Liver (tissue), 8 donors: ENCODE measurements at regions not wholly inside any gene's neighbourhood (a gene's known extent, or its start where the extent isn't known, plus 50 kb on each side); places are given as distances from the start of the nearest gene placed in this dataset.

Source experiments
- DNase-seq: peaks from one replicate; pipeline ENCODE4 v3.0.0-alpha.2; 2017; ENCODE audit warnings: low spot score
- H3K27ac ChIP-seq, 2 donors: one replicate each; pipeline ENCODE4 v1.7.0; 2013; ENCODE audit warnings: inconsistent platforms in 2 of 2, low read length in 2 of 2, control low read depth in 1 of 2, low read depth in 1 of 2, mild to moderate bottlenecking in 1 of 2
- H3K27me3 ChIP-seq, 4 donors: one replicate each; pipeline versions ENCODE4 v1.6.1 to v1.7.0; 2013; ENCODE audit warnings: low read length in 3 of 4, inconsistent platforms in 1 of 4, mild to moderate bottlenecking in 1 of 4, moderate library complexity in 1 of 4; ENCODE audit not compliant: control insufficient read depth in 4 of 4, insufficient read depth in 4 of 4
- H3K36me3 ChIP-seq, 4 donors: one replicate each; pipeline versions ENCODE4 v1.6.1 to v1.7.0; 2013; ENCODE audit warnings: low read length in 3 of 4, mild to moderate bottlenecking in 3 of 4, low read depth in 1 of 4, moderate library complexity in 1 of 4; ENCODE audit not compliant: control insufficient read depth in 4 of 4, insufficient read depth in 3 of 4
- H3K4me1 ChIP-seq, 4 donors: one replicate each; pipeline versions ENCODE4 v1.6.1 to v1.7.0; 2013; ENCODE audit warnings: low read length in 3 of 4, mild to moderate bottlenecking in 3 of 4, moderate library complexity in 1 of 4; ENCODE audit not compliant: control insufficient read depth in 4 of 4, insufficient read depth in 4 of 4
- H3K4me3 ChIP-seq, 3 donors: one replicate each; pipeline versions ENCODE4 v1.6.1 to v1.7.0; 2013; ENCODE audit warnings: low read length in 3 of 3, control low read depth in 1 of 3, low read depth in 1 of 3, mild to moderate bottlenecking in 1 of 3
- H3K9ac ChIP-seq, 2 donors: one replicate each; pipeline ENCODE4 v1.7.0; 2013; ENCODE audit warnings: low read length in 2 of 2, mild to moderate bottlenecking in 2 of 2, moderate library complexity in 2 of 2, control low read depth in 1 of 2, low read depth in 1 of 2
- H3K9me3 ChIP-seq, 4 donors: one replicate each; pipeline versions ENCODE4 v1.6.1 to v1.7.0; 2013; ENCODE audit warnings: low read length in 3 of 4; ENCODE audit not compliant: control insufficient read depth in 4 of 4
- CTCF ChIP-seq: fragments of 150-350 bp; IDR thresholded peaks from 2 replicates; pipeline ENCODE4 v1.5.1; 2017; ENCODE audit warnings: improper control_type of control experiment, low read depth, low read length; ENCODE audit not compliant: missing input control
- EGR1 ChIP-seq, 2 donors: IDR thresholded peaks; 2 replicates each; pipeline ENCODE4 v1.6.1; 2016 to 2018; ENCODE audit warnings: antibody characterized with exemption in 2 of 2, low read depth in 2 of 2
- FOXA1 ChIP-seq: IDR thresholded peaks from 2 replicates; pipeline ENCODE4 v1.6.1; 2016; ENCODE audit warnings: antibody characterized with exemption
- FOXA2 ChIP-seq: IDR thresholded peaks from 2 replicates; pipeline ENCODE4 v1.6.1; 2016; ENCODE audit warnings: antibody characterized with exemption
- GABPA ChIP-seq, 2 donors: IDR thresholded peaks in 1 of 2; conservative IDR thresholded peaks in 1 of 2; 2 replicates each; pipeline ENCODE4 v1.6.1; 2016; ENCODE audit warnings: antibody characterized with exemption in 2 of 2, mild to moderate bottlenecking in 1 of 2, moderate library complexity in 1 of 2
- HNF4A ChIP-seq, 2 donors: conservative IDR thresholded peaks; 2 replicates each; pipeline ENCODE4 v1.6.1; 2016; ENCODE audit warnings: antibody characterized with exemption in 2 of 2, mild to moderate bottlenecking in 2 of 2
- HNF4G ChIP-seq: IDR thresholded peaks from 2 replicates; pipeline ENCODE4 v1.6.1; 2016; ENCODE audit warnings: antibody characterized with exemption
- JUND ChIP-seq, 2 donors: IDR thresholded peaks; 2 replicates each; pipeline ENCODE4 v1.6.1; 2016; ENCODE audit warnings: antibody characterized with exemption in 2 of 2
- MAX ChIP-seq: IDR thresholded peaks from 2 replicates; pipeline ENCODE4 v1.6.1; 2016; ENCODE audit warnings: antibody characterized with exemption
- NR2F2 ChIP-seq: IDR thresholded peaks from 2 replicates; pipeline ENCODE4 v1.6.1; 2016; ENCODE audit warnings: antibody characterized with exemption
- RAD21 ChIP-seq, 2 donors: IDR thresholded peaks; 2 replicates each; pipeline ENCODE4 v1.6.1; 2016; ENCODE audit warnings: antibody characterized with exemption in 2 of 2, mild to moderate bottlenecking in 2 of 2
- RXRA ChIP-seq, 2 donors: IDR thresholded peaks; 2 replicates each; pipeline ENCODE4 v1.6.1; 2017 to 2018; ENCODE audit warnings: antibody characterized with exemption in 2 of 2, mild to moderate bottlenecking in 1 of 2
- SP1 ChIP-seq: IDR thresholded peaks from 2 replicates; pipeline ENCODE4 v1.6.1; 2018; ENCODE audit warnings: antibody characterized with exemption, mild to moderate bottlenecking
- TAF1 ChIP-seq: conservative IDR thresholded peaks from 2 replicates; pipeline ENCODE4 v1.6.1; 2016; ENCODE audit warnings: antibody characterized with exemption, mild to moderate bottlenecking
- YY1 ChIP-seq: IDR thresholded peaks from 2 replicates; pipeline ENCODE4 v1.6.1; 2016; ENCODE audit warnings: antibody characterized with exemption, mild to moderate bottlenecking
- ZBTB33 ChIP-seq: IDR thresholded peaks from 2 replicates; pipeline ENCODE4 v1.6.1; 2016; ENCODE audit warnings: antibody characterized with exemption
- WGBS: extraction: QIAGEN DNeasy Blood & Tissue Kit; methylation state at CpG from one replicate; pipeline ENCODE4 v1.1.7; 2013; 5-methylcytosine and 5-hydroxymethylcytosine counted together
- TF ChIP-seq, protein P1 (sequence below): IDR thresholded peaks from 2 replicates; pipeline ENCODE4 v1.6.1; 2016; ENCODE audit warnings: antibody characterized with exemption
- TF ChIP-seq, protein P2 (sequence below): IDR thresholded peaks from 2 replicates; pipeline ENCODE4 v1.6.1; 2016; ENCODE audit warnings: antibody characterized with exemption, mild to moderate bottlenecking
- donor health status: healthy.
- donor health status: healthy.
- donor health status: healthy.
- donor health status: healthy.
- donor health status: healthy.

GRCh38 chr6:115618256-115618655 lies 442.4 kb downstream of the FRK start:
- Histone ChIP-seq H3K27me3 (no peaks in the 10 kb centered on the region), H3K4me3 (no peak overlapping the region), H3K36me3 (no peaks in the 10 kb centered on the region), H3K9me3 (no peaks in the 10 kb centered on the region), H3K4me1 (peaks cover 0 to 15% (median 3%) of the 10 kb centered on the region in 4 donors), H3K9ac (no peak overlapping the region), H3K27ac (no peak overlapping the region)
- 95% methylated on average over 2 of the region's 2 CpGs for WGBS
- no peak for TF ChIP-seq FOXA1
- TF ChIP-seq NR2F2: no peak
- TF ChIP-seq, protein P1, sequence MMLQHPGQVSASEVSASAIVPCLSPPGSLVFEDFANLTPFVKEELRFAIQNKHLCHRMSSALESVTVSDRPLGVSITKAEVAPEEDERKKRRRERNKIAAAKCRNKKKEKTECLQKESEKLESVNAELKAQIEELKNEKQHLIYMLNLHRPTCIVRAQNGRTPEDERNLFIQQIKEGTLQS: no peak
- TF ChIP-seq RAD21 (IDR thresholded peaks at IDR 0.05): no peak
- no peak for TF ChIP-seq CTCF
- TF ChIP-seq RXRA (IDR thresholded peaks at IDR 0.05): no peak
- TF ChIP-seq SP1: no peak
- no peak for TF ChIP-seq FOXA2
- no peak for TF ChIP-seq MAX
- TF ChIP-seq HNF4A (conservative IDR thresholded peaks at IDR 0.05): no peak
- TF ChIP-seq HNF4G: no peak
- no peak for TF ChIP-seq ZBTB33
- TF ChIP-seq JUND (IDR thresholded peaks at IDR 0.05): no peak
- no peak for TF ChIP-seq YY1
- no peak for TF ChIP-seq EGR1 (IDR thresholded peaks at IDR 0.05; ENCODE audit: low read depth in 2 of 2)
- TF ChIP-seq, protein P2, sequence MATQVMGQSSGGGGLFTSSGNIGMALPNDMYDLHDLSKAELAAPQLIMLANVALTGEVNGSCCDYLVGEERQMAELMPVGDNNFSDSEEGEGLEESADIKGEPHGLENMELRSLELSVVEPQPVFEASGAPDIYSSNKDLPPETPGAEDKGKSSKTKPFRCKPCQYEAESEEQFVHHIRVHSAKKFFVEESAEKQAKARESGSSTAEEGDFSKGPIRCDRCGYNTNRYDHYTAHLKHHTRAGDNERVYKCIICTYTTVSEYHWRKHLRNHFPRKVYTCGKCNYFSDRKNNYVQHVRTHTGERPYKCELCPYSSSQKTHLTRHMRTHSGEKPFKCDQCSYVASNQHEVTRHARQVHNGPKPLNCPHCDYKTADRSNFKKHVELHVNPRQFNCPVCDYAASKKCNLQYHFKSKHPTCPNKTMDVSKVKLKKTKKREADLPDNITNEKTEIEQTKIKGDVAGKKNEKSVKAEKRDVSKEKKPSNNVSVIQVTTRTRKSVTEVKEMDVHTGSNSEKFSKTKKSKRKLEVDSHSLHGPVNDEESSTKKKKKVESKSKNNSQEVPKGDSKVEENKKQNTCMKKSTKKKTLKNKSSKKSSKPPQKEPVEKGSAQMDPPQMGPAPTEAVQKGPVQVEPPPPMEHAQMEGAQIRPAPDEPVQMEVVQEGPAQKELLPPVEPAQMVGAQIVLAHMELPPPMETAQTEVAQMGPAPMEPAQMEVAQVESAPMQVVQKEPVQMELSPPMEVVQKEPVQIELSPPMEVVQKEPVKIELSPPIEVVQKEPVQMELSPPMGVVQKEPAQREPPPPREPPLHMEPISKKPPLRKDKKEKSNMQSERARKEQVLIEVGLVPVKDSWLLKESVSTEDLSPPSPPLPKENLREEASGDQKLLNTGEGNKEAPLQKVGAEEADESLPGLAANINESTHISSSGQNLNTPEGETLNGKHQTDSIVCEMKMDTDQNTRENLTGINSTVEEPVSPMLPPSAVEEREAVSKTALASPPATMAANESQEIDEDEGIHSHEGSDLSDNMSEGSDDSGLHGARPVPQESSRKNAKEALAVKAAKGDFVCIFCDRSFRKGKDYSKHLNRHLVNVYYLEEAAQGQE: no peak
- no peak for TF ChIP-seq GABPA (IDR thresholded peaks at IDR 0.05 in 1 of 2, conservative IDR thresholded peaks at IDR 0.05 in 1 of 2)
- no peak for TF ChIP-seq TAF1
- DNase-seq: no peak
